ENCODE measurements at regions not wholly inside any gene's neighbourhood (a gene's known extent, or its start where the extent isn't known, plus 50 kb on each side); places are given as distances from the start of the nearest gene placed in this dataset.

DNA sequence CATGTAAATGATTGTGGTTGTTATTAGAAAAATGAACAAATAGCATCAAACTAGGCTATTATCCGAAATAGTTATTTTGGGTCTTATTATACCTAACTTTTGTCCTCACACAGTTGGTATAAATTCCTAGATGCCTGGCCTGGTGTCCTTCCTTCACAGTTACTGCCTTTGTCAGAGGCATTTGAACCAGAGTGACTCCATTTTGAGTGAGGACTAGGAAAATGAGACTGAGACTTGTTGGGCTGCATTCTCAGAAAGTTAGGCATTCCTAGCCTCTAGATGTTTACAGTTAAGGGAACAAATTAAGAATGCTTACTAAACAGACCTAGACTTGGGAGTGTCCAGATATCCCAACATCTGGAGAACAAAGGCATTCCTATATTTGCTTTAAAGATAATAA lies 283.5 kb upstream of the C9orf72 start:
- TF ChIP-seq CTCF (IDR thresholded peaks at IDR 0.05; ENCODE audit: low read length) (no peak), EZH2phosphoT487 (IDR thresholded peaks at IDR 0.05; ENCODE audit: low read length) (no peak)
